H1 (cell line): ENCODE measurements at regions not wholly inside any gene's neighbourhood (a gene's known extent, or its start where the extent isn't known, plus 50 kb on each side); places are given as distances from the start of the nearest gene placed in this dataset.

Source experiments
- GABPA ChIP-seq: IDR thresholded peaks from 2 replicates; pipeline ENCODE4 v1.6.1; 2011; ENCODE audit warnings: mild to moderate bottlenecking, low read length, moderate library complexity, borderline replicate concordance; ENCODE audit not compliant: insufficient read depth
- HDAC6 ChIP-seq: IDR thresholded peaks from one replicate; pipeline ENCODE4 v1.7.1; 2012; ENCODE audit warnings: low read depth, mild to moderate bottlenecking, inconsistent platforms, low read length, moderate library complexity
- POLR2A ChIP-seq, 2 experiments: IDR thresholded peaks; 1 replicate in 1 of 2; 2 replicates in 1 of 2; pipeline ENCODE4 v1.6.1; 2011; ENCODE audit warnings: low read depth in 2 of 2, low read length in 2 of 2, mild to moderate bottlenecking in 2 of 2; ENCODE audit errors: control extremely low read depth in 1 of 2
- TF ChIP-seq, protein P1 (sequence below), 3 experiments: IDR thresholded peaks; 1 replicate in 2 of 3; 2 replicates in 1 of 3; pipeline versions ENCODE4 v1.5.1 to v1.6.1; 2011; ENCODE audit warnings: low read length in 3 of 3, mild to moderate bottlenecking in 3 of 3, inconsistent platforms in 2 of 3, low read depth in 1 of 3, moderate library complexity in 1 of 3; ENCODE audit not compliant: insufficient read depth in 1 of 3; ENCODE audit errors: control extremely low read depth in 1 of 3

DNA sequence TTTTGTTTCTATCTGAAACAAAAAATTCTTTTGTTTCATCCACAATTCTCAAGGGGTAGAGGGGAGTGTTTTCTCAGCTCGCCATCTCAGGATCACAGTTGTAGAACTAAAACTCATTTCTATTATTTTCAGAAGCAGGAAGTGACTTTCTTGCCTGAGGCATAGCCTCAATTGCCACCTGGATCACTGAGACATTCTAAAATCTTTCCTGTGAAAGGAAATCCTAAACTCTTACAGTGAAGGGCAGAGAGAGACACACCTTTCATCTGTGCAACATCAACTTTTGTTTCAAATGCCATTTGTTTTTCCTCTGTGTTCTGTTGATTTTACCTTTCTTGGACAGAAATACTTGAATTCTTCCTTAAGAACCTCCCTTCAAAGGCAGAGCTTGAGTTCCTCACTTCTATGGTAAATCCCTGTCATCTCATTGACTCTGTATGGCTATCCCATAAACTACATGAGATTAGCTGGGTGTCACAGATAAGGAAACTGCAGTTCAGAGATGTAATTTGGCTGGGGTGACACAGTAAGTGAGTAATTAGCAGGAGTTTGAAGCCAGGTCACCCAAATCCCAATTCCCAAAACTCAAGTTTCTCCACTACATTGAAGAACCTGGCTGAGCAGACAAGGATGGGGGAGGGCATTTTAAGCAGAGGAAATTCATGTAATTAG is 224.4 kb upstream of the HTR2A start:
- TF ChIP-seq, protein P1, sequence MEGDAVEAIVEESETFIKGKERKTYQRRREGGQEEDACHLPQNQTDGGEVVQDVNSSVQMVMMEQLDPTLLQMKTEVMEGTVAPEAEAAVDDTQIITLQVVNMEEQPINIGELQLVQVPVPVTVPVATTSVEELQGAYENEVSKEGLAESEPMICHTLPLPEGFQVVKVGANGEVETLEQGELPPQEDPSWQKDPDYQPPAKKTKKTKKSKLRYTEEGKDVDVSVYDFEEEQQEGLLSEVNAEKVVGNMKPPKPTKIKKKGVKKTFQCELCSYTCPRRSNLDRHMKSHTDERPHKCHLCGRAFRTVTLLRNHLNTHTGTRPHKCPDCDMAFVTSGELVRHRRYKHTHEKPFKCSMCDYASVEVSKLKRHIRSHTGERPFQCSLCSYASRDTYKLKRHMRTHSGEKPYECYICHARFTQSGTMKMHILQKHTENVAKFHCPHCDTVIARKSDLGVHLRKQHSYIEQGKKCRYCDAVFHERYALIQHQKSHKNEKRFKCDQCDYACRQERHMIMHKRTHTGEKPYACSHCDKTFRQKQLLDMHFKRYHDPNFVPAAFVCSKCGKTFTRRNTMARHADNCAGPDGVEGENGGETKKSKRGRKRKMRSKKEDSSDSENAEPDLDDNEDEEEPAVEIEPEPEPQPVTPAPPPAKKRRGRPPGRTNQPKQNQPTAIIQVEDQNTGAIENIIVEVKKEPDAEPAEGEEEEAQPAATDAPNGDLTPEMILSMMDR (IDR thresholded peaks at IDR 0.05; ENCODE audit: control extremely low read depth in 1 of 3, insufficient read depth in 1 of 3, low read depth in 1 of 3, low read length in 3 of 3), result no peak
- TF ChIP-seq POLR2A (IDR thresholded peaks at IDR 0.05; ENCODE audit: control extremely low read depth in 1 of 2, low read depth in 2 of 2, low read length in 2 of 2) (no peak), HDAC6 (no peak), GABPA (no peak)
